ENCODE measurements at regions not wholly inside any gene's neighbourhood (a gene's known extent, or its start where the extent isn't known, plus 50 kb on each side); places are given as distances from the start of the nearest gene placed in this dataset.

- TF ChIP-seq EZH2phosphoT487 (IDR thresholded peaks at IDR 0.05; ENCODE audit: low read depth) = no peak
- TF ChIP-seq CTCF (IDR thresholded peaks at IDR 0.05; ENCODE audit: low read depth, low read length) = no peak
Measured at GRCh38 chr13:76222511-76222910, 586.4 kb downstream of the LMO7 start.
